ENCODE measurements at regions not wholly inside any gene's neighbourhood (a gene's known extent, or its start where the extent isn't known, plus 50 kb on each side); places are given as distances from the start of the nearest gene placed in this dataset.

DNA sequence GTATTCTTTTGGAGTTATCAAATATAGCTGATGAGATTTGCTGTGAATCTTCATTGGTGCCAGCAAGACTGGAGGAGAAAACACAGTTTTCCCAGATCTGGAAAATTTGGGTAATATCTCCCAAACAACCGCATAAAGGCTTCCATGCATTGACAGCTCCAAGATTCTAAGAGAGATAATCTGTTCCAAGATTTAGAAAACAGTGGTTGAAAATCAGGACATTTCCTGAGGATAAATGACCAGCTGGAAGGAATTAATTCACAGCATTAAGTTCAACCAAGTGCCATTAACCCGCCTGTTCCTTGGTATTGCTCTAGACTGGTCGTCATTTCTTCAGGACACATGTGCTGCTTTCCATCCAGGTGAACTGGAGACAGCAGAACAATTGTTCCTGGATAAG lies 147.9 kb upstream of the PRICKLE1 start:
- TF ChIP-seq CTCF (IDR thresholded peaks at IDR 0.05; ENCODE audit: extremely low read depth in 1 of 2, insufficient read depth in 1 of 2, low read depth in 1 of 2, low read length in 2 of 2) (no peak), MAX (IDR thresholded peaks at IDR 0.05; ENCODE audit: insufficient read depth, insufficient read length) (no peak), EZH2 (IDR thresholded peaks at IDR 0.05; ENCODE audit: borderline replicate concordance, low read depth, low read length, severe bottlenecking) (no peak), POLR2AphosphoS5 (IDR thresholded peaks at IDR 0.05; ENCODE audit: insufficient read depth, low read depth, low read length) (no peak), POLR2A (IDR thresholded peaks at IDR 0.05; ENCODE audit: low read depth, low read length) (no peak), MYC (IDR thresholded peaks at IDR 0.05; ENCODE audit: low read depth, low read length) (no peak), FOS (IDR thresholded peaks at IDR 0.05; ENCODE audit: borderline replicate concordance, insufficient read depth, low read length) (no peak)

Measured in endothelial cell of umbilical vein (primary cell).